SK-N-SH treated with all-trans-retinoic acid at 6 μM for 48 hours (cell line): ENCODE measurements at regions not wholly inside any gene's neighbourhood (a gene's known extent, or its start where the extent isn't known, plus 50 kb on each side); places are given as distances from the start of the nearest gene placed in this dataset.

Experiments
- BACH2 ChIP-seq: fragments of 250-450 bp; sonication (Bioruptor Pico); IDR thresholded peaks from 2 replicates; pipeline ENCODE4 v1.9.0; 2021; ENCODE audit warnings: mild to moderate bottlenecking, borderline replicate concordance
- CSDC2 ChIP-seq: fragments of 250-450 bp; sonication (Bioruptor Pico); IDR thresholded peaks from 2 replicates; pipeline ENCODE4 v1.5.0; 2020; ENCODE audit warnings: mild to moderate bottlenecking, moderate library complexity
- ESRRG ChIP-seq: fragments of 250-450 bp; sonication (Bioruptor Pico); IDR thresholded peaks from 2 replicates; pipeline ENCODE4 v1.6.1; 2021; ENCODE audit warnings: mild to moderate bottlenecking
- ISL1 ChIP-seq: fragments of 250-450 bp; sonication (Bioruptor Pico); IDR thresholded peaks from 2 replicates; pipeline ENCODE4 v2.1.2; 2022; ENCODE audit warnings: mild to moderate bottlenecking, moderate library complexity
- PATZ1 ChIP-seq: fragments of 250-450 bp; sonication (Bioruptor Pico); IDR thresholded peaks from 2 replicates; pipeline ENCODE4 v1.8.0; 2020; ENCODE audit warnings: mild to moderate bottlenecking, moderate library complexity, borderline replicate concordance
- RARB ChIP-seq: fragments of 250-450 bp; sonication (Bioruptor Pico); IDR thresholded peaks from 2 replicates; pipeline ENCODE4 v1.8.0; 2021; ENCODE audit warnings: mild to moderate bottlenecking, moderate library complexity
- TCF4 ChIP-seq: fragments of 250-450 bp; sonication (Bioruptor Pico); IDR thresholded peaks from 2 replicates; pipeline ENCODE4 v1.8.0; 2021; ENCODE audit warnings: mild to moderate bottlenecking, moderate library complexity, borderline replicate concordance
- TOX ChIP-seq: fragments of 250-450 bp; sonication (Bioruptor Pico); IDR thresholded peaks from 2 replicates; pipeline ENCODE4 v1.8.0; 2021; ENCODE audit warnings: mild to moderate bottlenecking, moderate library complexity, borderline replicate concordance
- ZC3H10 ChIP-seq: fragments of 250-450 bp; sonication (Bioruptor Pico); IDR thresholded peaks from 2 replicates; pipeline ENCODE4 v1.5.1; 2021; ENCODE audit warnings: mild to moderate bottlenecking, moderate library complexity
- ZFP30 ChIP-seq: fragments of 450-650 bp; formaldehyde crosslinking; IDR thresholded peaks from 2 replicates; pipeline ENCODE4 v1.5.0; 2022; ENCODE audit warnings: mild to moderate bottlenecking, moderate library complexity
- TF ChIP-seq, protein P1 (sequence below): fragments of 250-450 bp; sonication (Bioruptor Pico); IDR thresholded peaks from 2 replicates; pipeline ENCODE4 v1.5.1; 2020; ENCODE audit warnings: low read depth, mild to moderate bottlenecking, moderate library complexity
- TF ChIP-seq, protein P2 (sequence below): fragments of 250-450 bp; sonication (Bioruptor Pico); IDR thresholded peaks from 2 replicates; pipeline ENCODE4 v1.5.0; 2020; ENCODE audit warnings: mild to moderate bottlenecking, moderate library complexity

DNA sequence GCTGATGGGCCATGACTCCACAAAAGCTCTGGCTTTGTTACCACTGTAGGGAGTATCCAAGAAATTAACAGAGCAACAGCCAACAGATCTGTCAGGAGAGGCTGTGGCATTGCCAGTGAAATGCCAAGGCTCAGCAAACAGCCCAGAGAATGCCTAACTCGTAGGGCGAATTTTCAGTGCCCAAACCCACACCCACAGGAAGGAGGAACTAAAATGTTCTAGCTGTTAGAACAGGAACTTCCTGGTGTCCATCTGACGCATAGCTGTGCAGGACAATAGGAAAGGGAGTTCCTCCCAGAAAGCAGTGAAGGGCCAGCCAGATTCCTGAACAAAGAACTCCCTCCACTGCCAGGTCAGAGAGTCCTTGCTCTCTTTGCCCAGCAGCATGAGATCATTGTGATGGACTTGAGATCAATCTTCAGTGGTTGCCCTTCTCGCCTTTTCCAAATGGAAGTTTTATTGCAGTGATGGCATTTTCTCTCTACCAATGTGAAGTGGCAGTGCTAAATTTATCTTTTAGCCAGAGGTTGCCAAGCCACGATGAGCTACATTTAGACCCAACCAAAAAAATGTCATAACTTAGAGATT, 224.2 kb upstream of the STARD13 start:
- no peak for TF ChIP-seq ZFP30 (CRISPR knock-in tag)
- TF ChIP-seq TCF4 (CRISPR knock-in tag): no peak
- no peak for TF ChIP-seq PATZ1 (CRISPR knock-in tag)
- no peak for TF ChIP-seq ZC3H10 (CRISPR knock-in tag)
- no peak for TF ChIP-seq RARB (CRISPR knock-in tag)
- TF ChIP-seq TOX (CRISPR knock-in tag): no peak
- TF ChIP-seq, protein P1, sequence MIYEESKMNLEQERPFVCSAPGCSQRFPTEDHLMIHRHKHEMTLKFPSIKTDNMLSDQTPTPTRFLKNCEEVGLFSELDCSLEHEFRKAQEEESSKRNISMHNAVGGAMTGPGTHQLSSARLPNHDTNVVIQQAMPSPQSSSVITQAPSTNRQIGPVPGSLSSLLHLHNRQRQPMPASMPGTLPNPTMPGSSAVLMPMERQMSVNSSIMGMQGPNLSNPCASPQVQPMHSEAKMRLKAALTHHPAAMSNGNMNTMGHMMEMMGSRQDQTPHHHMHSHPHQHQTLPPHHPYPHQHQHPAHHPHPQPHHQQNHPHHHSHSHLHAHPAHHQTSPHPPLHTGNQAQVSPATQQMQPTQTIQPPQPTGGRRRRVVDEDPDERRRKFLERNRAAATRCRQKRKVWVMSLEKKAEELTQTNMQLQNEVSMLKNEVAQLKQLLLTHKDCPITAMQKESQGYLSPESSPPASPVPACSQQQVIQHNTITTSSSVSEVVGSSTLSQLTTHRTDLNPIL (CRISPR knock-in tag): no peak
- TF ChIP-seq, protein P2, sequence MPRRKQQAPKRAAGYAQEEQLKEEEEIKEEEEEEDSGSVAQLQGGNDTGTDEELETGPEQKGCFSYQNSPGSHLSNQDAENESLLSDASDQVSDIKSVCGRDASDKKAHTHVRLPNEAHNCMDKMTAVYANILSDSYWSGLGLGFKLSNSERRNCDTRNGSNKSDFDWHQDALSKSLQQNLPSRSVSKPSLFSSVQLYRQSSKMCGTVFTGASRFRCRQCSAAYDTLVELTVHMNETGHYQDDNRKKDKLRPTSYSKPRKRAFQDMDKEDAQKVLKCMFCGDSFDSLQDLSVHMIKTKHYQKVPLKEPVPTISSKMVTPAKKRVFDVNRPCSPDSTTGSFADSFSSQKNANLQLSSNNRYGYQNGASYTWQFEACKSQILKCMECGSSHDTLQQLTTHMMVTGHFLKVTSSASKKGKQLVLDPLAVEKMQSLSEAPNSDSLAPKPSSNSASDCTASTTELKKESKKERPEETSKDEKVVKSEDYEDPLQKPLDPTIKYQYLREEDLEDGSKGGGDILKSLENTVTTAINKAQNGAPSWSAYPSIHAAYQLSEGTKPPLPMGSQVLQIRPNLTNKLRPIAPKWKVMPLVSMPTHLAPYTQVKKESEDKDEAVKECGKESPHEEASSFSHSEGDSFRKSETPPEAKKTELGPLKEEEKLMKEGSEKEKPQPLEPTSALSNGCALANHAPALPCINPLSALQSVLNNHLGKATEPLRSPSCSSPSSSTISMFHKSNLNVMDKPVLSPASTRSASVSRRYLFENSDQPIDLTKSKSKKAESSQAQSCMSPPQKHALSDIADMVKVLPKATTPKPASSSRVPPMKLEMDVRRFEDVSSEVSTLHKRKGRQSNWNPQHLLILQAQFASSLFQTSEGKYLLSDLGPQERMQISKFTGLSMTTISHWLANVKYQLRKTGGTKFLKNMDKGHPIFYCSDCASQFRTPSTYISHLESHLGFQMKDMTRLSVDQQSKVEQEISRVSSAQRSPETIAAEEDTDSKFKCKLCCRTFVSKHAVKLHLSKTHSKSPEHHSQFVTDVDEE (CRISPR knock-in tag): no peak
- no peak for TF ChIP-seq ESRRG
- no peak for TF ChIP-seq ISL1 (CRISPR knock-in tag)
- no peak for TF ChIP-seq CSDC2 (CRISPR knock-in tag)
- no peak for TF ChIP-seq BACH2 (CRISPR knock-in tag)
